Activated CD4-positive, alpha-beta T cell treated with anti-CD3 and anti-CD28 coated beads, Interleukin-10, Interleukin-2, amounts not matched to agents 100 ng/mL and 50 ng/mL, durations not matched to agents 16 hours and 8 hours (primary cell): ENCODE measurements at regions not wholly inside any gene's neighbourhood (a gene's known extent, or its start where the extent isn't known, plus 50 kb on each side); places are given as distances from the start of the nearest gene placed in this dataset.
"Not testable (repeated sequence)": the region's sequence is repeated elsewhere in the genome, so short reads cannot be mapped to it uniquely, and the experiment has no call there.

ENCODE experiments used
- DNase-seq: peaks from one replicate; pipeline ENCODE4 v3.0.0-alpha.2; 2020

DNA sequence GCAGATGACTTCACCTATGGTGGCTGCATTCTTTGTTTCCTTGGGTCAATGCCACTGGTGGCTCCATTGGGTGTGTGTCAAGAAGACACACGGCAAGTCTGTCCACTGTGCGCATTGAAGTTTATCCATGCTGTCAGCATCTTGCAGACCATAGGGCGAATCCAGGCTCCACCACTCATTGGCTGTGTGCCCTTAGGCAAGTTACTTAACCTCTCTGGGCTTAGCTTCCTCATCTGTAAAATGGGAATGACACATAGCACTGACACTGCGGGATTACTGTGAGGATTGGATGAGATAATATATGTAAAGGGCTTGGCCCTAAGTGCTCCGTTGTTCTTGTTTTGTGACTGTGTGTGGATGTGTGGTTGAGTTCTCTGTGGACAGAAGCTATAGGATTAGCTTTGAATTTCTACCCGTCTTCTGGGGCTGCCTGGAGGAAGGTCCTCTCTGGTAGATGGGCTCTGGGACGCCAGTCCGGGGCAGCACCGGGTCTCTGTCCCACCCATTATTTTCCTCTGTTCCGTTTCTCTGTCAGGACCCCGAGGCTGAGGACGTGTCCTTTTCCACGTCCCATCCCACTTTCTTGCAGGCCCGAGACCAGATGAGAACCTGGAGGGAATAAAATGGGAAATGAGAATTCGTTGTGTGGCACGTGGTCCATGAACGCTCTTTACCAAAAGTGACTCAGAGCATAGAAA, 178.4 kb downstream of the IRF8 start:
- no peak for DNase-seq

DNA sequence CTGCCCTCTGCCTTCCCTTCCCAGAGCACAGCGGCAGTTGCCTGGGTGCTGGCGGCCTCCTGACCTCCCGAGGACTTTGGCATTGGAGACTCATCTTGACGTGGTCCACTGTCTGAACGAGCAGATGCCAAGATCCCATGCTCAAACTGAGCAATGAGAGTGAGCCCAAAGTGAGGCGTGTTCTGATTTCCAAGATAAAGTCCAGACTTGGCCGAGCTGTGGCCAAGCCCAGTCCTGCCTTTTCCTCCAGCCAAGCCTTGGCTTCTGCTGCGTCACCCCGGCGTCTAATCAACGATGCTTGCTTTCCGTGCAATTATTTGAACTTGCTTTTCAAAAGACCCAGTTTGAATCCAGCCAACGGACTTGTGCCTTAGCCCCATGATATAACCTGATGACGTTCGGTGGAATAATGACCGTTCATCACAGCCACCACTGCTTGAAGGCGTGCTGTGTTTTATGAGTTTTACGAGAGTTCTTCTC, 179.2 kb downstream of the IRF8 start:
- DNase-seq: no peak

DNA sequence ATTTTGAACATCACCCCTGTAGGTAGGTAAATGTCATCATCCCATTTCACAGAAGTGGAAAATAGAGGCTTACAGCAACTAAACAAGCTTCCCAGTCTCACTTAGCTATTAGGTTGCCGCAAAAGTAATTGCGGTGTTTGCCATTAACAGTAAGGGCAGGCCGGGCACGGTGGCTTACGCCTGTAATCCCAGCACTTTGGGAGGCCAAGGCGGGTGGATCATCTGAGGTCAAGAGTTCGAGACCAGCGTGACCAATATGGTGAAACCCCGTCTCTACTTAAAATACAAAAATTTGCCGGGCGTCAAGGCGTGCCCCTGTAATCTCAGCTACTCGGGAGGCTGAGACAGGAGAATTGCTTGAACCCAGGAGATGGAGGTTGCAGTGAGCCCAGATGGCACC, 179.7 kb downstream of the IRF8 start:
- not testable (repeated sequence) for DNase-seq

DNA sequence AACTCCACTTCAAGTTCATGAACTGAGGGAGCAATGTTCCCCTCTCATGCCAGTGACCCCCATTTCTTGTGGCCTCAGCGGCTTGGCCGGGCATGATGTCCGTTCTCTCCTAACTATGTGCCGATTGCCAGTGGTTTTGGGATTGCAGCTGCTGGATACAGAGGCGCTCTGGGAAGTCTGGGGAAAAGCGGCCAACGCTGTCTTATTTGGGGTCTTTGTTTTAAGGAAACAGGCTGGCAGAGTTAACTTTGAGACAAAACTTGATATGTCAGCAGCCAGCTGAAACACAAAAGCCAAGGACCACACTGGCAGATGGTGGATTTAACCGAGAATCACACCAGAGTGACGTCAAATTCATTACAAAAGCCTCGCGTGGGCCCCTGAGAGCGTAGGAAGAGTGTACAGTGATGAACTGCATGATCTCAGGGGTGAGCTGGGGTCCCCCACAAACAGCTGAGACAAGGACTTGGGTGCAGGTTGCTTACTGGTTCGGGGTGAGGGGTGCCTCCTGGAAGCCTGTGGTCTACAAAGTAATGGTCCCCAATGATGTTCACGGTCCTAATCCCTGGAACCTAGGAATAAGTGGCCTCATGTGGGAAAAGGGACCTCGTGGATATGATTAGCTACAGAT, 180.4 kb downstream of the IRF8 start:
- no peak for DNase-seq

DNA sequence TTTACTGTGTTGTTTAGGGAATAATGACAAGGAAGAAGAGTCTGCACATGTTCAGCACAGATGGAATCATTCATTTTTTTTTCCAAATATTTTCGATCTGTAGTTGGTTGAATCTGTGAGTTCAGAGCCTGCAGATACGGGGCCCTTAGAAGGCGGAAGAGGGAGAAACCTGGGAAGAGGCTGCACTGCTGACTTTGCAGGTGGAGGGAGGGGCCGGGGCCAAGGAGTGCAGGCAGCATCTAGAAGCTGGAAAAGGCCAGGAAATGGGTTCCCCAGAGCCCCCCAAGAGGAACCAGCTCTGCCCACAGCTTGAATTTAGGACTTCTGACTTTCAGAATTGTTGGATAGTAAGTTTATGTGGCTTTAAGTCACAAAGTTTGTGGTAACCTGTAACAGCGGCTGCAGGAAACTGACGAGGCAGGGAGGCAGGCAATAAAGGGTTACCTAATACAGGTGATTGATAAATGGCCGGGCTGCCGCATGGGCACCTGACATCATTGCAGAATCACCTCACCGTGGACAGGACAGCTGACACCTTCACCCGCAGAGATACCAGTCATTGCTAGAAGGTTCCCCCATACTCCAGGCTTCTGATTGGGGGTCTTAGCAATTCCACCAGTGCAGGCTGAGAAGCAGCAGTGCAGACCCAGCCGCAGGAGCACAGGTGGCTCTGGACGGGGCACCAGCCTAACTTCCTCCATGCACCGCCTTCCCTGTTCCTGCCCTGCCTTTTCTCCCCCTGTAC, 181.3 kb downstream of the IRF8 start:
- DNase-seq: no peak

DNA sequence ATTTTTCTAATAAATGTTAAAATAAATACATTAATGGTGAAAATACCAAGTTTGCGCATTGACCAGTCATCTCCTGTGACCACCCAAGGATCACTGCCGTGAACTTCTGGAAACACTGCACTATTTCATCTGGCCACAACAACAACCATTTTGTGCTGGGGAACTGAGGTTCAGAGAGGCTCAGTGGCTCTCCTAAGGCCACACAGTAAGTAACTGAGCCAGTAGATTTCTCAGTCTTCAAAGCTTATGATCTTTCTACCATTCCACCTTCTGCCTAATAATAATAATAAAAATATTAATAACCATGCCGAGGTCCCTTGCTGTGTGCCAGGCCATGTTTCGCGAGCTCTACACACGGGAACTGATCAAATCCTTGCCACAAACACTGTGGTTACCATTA, 182.0 kb downstream of the IRF8 start:
- DNase-seq: no peak

DNA sequence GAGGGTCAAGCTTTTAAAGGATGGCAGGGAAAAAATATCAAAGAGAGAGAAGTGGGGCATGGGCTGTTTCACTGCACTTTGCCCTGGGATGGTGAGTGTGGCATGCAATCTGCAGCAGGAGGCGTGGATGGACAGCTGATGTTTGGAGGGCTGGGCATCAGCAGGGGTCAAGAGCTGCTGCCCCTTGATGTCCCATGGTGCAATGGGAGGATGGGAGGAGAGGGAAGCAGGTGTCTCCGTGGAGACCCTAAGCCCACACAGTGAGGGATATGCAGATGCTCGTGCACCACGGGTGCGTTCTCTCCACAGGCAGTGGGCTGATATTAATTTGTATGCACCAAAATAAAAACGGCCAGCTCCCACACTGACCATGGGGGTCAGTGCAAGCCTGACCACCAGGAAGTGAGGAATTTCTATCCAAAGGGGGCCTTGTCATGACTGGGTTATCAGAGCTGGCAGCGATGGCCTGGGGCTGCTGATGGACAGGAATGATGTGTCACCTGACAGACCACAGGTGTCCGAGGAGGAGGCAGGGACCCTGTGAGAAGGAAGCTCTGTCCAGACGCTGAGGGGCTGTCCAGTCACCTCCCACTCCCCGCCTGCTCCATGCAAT, 183.6 kb downstream of the IRF8 start:
- DNase-seq: no peak

DNA sequence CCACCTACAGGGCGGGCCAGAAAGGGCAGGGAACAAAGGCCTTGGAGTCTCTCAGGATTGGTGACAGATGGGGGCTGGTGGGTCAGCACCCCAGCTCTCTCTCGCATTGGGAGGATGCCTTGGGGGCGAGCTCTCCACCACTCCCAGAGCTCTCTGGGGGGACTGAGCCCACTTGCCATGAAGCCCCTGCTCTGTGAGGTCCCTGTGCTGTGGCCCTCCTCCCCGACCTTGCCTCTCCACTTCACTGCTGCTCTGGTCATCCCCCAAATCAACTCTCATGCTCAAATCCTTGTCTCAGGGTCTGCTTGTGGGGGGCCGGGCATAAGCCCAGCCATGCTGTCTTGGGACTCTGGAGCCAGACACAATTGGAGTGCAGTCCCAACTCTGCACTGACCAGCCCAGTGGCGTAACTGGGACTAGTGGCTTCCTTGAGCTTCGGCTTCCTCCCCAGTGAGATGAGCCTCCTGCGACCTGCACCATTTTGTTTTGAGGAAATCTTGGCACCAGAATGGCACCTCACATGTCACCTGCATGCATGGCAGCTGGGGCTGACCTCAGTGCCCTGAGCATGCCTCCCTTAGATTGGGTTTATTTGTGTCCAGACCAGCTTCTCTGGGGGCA, 184.5 kb downstream of the IRF8 start:
- no peak for DNase-seq

DNA sequence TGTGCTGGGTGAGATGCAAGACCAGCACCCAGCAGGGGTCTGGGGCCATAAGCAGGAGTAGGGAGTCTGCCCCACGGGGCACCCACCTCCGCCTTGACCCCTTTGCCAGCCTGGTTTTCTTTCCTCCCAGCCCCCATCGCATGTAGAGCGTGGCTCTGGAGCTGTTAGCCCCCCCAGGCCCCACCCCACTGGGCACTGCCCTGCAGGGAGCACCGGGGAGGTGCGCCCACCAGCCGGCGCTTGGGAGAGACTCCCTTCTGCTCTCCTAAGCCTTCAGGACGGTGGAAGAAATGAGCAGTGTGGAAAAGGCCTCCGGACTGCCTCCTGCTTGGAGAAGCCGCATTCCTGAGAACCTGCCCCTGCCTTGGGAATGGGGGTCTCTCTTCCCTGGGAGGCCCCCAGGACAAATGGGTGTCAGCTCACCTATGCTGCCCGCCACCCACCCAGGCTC, 186.2 kb downstream of the IRF8 start:
- no peak for DNase-seq

DNA sequence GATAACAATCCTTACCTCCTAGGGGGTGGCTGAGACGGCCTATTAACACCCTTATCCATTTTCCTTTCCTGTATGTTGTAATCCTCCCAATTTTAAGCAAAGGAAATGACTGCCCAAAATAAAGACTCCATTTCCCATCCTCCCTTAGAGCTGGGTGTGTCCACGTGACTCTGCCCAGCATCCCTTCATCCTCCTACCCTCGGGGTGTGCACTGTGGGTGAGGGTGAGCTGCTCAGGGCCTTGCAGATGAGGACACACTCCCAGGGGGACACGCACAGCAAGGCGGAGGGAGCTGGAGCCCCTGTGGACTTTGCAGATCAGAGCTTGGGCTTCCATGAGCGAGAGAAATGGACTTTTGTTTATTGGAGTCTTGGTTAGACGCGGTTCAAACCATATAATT, 186.8 kb downstream of the IRF8 start:
- DNase-seq: no peak

DNA sequence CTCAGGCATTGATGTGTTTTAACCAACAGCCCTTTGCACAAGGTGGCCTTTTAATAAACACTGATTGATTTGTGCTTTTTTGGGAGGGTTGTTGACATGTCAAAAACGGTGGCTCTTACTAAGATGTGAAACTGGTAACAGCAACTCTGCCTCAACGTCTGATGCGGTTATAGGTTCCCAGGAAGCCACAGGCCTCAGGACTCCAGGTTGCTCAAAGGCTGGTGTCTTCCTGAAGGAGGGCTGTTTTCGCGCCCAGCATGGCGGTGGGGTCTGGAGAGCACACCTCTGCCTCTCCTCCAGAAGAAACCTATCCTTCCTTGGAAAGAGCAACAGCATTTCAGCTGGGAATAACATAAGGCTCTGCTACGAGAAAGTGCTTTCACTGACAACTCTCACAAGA, 187.5 kb downstream of the IRF8 start:
- DNase-seq: no peak

DNA sequence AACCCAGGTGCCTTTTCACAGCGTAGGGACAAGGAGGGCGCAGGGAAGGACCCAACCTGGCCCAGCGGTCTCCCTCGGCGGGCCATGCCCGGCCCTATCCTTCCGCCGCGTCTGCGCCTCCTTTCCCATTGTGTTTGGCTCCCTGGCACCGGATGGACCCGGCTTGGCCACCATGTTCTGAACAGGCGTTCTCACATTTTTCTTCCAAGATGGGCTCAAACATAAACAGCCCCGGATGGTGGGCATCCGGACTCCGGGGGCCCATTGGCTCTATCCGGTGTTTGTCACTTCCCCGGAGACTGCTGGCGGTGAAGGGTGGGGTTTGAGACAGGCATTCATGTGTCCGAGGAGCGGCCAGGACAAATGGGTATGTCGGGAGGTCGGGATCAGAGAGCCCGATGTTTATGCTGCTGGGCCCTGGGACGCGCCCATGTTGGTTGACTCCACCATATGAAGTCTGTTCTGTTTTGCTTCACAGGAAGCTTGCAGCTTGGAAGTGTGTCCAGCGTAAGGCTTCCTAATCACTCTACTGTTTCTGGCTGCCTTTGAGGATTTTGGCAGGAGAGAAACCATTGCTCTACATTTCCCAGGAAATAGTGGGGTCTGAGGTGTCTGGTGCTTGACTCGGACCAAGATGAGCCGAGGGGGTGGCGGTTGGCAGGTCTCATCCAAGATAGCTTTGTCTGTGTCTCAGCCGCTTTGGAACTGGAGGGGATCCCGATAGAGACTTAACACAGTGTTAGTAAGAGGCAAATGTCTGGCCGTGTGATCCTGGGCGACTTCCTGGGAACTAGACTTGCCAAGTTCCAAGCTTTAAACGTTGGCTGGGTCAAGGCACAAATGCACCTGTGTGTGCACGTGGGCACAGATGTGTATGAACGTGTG, 188.3 kb downstream of the IRF8 start:
- DNase-seq: no peak

DNA sequence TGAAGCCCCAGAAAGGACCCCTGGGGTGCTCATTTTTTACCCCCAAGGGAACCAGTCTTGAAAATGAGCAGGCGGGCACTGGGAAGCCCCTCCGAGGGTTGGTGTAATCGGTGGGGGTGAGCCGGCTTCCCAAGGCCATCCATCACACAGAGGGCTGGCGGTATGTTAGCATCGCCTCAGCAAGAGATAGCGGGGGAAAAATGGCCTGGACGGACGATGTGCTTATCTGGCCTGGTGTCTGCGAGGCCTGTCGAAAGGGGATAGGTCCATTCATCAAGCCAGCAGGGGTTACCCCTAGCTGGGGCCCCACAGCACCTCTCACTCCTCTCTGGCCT, 188.9 kb downstream of the IRF8 start:
- DNase-seq: no peak

DNA sequence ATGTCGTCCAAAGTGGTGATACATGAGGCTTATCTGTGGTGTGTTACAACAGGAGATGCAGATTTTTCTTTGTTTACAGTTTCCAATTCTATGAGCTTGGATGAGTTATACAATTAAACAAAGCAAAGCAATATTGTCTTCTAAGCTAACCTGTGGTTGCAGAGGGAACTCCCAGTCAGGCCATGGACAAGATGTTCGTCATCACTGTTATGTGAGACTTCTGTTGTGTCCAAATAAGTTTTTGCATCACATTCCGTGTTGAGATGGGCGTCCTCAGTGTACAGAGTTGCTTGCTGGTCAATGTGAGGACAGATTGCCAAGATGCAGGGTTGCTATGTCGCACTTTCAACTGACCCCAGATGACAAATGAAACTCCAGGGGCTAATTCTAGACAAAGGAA, 189.3 kb downstream of the IRF8 start:
- no peak for DNase-seq

DNA sequence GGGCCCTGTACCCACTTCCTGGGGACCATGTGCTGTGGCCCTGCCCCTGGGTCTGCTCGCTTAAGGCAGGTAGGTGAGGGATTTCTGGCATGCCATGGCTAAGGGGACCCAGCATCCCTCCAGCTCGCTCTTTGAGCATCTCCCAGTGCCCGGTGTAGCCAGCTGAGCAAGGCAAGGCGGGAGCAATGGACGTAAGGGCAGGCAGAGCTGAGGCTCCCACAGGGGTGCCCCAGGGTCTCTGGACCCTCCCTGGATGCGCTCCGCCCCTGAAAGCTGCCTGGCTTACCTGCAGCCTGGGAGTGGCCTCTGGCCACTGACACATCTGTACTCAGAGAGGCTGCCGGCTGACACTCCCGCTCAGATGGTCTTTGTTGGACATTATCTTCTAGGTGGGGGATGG, 189.9 kb downstream of the IRF8 start:
- no peak for DNase-seq

DNA sequence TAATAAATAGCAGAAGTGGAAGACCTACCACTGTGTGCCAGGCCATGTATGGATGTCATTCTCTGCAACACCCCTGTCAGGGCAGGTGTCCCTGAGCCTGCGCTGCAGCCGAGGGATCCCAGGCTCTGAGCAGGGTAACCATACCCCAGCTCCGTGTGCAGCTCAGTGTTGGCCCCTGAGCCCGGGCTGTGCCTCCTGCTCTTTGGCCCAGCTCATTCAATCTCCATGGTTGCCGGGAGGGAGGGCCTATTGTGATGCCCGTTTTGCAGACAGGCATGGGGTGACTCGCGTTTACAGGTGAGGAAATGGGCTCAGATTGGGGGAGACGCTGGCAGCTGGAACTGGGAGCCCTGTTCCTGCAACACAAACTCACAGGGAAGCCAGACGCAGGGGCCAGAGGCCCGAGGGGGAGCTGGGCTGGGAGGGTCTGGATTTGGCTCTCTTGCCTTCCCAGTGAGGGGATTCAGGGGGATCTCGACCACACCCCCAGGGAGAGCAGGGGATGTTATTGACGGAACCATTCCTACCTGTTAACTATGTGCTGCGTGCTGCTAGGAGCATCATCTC, 190.5 kb downstream of the IRF8 start:
- no peak for DNase-seq

DNA sequence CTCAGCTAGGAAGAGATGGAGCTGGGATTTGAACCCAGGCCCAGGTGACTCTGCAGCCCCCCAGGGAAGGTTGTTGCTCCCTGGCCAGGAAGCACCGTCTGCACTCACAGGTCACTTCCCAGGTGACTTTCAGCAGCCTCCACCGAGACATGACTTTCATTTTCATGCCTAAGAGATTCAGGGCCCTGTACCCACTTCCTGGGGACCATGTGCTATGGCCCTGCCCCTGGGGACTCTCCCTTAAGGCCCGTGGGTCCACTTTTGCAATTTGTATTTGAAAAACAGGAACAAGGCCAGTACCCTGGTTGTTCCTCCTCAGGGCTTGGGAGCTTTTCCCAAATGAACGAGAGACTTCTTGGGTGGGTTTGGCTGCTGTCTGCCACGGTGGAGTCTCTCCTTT, 191.0 kb downstream of the IRF8 start:
- DNase-seq: no peak

DNA sequence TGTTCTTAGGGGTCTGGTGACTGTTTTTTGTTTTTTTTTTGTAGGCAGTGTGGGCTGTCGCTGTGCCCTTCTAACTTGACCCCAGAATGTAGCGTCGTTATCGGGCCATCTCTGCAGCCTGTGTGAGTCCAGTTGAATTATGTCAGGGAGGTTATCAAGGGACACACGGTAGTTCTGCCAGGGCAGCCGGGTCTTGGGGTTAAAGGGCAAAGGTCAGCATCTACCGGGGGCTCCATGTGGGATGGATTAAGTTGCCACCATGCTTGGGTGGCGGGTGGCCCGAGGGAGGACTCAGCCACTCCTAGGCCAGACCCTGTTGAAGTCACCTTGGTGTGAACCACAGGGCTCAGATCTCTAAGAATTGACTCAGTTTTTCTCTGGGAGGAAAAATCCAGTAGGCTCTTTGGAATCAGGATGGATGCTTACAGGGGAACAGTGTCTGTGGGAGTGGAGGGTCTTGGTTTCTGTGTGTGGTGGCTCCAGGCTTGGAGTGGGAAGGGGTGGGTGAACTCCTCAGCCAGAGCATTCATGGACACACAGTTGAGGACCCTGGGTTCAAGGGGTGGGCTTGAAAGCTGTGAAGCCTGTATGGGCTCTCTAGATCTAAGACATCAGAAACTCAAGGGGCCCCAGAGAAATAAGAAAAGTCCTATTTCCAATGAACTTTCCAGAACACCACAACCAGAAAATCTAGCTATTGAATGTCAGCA, 191.7 kb downstream of the IRF8 start:
- DNase-seq: no peak

DNA sequence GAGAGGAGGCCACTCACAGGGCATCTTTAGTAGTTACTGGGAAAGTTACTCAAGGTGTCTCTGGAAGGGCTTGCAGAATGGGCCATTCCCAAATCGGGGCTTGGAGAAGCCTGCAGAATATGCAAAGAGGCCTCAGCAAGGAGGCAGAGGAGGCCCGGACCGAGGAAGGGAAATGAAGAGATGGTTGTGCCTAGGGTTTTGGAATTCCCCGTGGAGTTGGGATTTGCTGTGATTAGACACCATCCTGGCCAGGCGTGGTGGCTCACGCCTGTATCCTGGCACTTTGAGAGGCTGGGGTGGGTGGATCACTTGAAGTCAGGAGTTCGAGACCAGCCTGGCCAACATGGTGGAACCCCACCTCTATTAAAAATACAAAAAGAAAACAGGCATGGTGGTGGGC, 193.0 kb downstream of the IRF8 start:
- no peak for DNase-seq

DNA sequence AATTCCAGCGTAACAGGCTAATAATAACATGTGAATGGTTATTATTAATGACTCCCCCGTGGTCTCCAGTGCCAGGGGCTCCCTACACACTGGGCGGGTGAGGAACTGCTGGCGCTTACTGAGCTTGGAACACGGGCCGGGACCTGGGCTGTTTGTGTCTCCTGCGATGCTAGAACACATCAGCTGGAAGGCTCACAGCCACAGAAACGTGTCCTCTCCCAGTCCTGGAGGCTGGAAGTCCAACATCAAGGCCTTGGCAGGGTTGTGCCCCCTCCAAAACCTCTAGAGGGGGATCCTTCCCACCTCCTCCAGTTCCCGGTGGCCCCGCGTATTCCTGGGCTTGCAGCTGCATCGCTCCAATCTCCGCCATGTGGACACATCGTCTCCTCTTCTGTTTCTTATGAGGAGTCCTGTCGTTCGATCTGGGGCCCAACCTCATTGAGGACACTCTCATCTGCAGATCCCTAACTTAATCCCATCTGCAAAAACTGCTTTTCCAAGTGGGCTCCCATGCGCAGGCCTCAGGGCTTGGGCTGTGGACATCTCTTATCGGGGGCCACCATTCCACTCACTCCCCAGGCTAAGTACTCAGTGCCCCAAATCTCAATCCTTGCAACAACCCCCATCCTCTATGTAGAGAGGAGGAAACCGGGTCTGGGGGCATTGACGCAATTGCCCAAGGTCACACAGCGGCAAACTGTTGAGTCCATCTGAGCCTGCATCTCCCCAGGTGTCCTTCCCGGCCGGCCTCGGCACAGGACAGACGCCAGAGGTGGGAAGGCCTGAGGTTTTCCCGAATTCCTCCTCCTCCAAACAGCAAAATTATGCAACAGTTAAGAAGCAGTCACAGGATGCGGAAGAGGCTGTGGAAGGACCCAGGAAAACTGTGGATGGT, 193.9 kb downstream of the IRF8 start:
- no peak for DNase-seq
